DLD1 (cell line): ENCODE measurements at regions not wholly inside any gene's neighbourhood (a gene's known extent, or its start where the extent isn't known, plus 50 kb on each side); places are given as distances from the start of the nearest gene placed in this dataset.

Source experiments
- in situ Hi-C: cut with HindIII; loops from 2 replicates; pipeline ENCODE4 v1.10.0; 2017; ENCODE audit warnings: low sequenced_read_pairs

DNA sequence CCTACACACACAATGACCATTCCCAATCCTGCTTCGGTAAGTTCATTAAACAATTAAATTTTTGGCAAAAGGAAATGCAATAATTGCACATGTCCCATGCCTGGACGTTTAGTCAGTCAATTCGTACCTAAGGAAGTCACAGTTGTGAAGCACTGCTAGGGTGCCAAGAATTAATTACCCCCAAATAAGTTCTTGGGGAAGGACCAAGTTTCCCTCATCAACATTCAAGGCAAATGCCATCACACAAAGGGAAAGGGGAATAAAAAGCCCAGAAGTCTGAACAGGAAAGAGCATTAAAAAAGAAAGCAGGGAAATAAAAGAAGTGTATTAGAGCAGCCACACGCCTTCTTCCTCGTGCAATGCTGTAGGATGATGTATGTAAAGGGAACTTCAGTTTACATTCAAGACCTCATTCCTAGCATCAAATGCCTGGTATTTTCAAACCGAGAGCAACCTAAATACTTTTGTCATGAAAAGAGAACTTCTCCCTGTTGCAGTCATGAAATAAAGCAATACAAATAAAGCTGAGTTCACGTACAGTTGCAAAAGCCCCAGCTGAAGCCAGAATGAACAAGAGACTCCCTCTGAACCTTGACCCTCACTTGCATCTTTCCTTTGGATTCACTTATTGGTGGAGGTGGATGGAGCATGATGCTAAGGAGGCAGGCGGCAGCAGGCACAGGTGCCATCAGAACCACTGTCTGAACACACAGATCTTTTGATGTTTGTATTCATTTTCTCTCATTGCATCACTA is 124.0 kb upstream of the PPARGC1A start:
- in situ Hi-C loops = no loop called here

DNA sequence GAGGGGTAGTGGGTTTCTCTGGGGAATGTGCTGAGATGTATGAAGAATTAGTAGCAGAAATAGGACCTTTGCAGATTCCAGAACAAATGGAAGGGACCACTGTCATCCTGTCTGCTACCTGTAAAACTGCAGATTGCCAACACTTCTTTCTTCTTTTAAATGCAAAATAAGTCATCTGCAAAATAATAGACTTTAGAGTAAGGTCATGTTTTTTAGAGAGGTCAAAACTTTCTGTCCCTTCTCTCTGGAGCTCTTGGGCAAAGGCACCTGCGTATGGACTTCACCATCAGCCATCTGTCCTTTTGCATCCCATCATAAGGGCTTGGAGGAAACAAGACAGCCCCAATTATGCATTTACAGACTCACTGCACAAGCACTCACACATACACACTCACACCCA is 121.1 kb upstream of the PPARGC1A start:
- in situ Hi-C loops = no loop called here

DNA sequence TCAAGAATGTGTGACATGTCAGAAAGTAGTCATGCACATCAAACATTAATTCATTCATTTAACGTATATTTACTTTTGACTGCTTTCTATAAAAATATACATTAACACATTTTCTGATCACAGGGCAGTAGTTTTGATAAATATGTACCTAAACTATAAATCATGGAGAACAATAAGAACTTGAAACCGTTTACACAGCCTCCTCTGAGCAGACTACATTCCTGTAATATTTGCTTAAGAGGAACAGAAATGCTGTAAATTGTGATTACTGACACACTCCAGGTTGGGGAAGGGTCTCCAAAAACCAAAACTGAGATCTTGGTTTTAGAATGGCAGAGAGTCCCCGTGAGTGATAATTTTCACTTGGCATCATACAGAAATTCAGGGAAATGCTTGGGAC is 120.7 kb upstream of the PPARGC1A start:
- in situ Hi-C loops = no loop called here

DNA sequence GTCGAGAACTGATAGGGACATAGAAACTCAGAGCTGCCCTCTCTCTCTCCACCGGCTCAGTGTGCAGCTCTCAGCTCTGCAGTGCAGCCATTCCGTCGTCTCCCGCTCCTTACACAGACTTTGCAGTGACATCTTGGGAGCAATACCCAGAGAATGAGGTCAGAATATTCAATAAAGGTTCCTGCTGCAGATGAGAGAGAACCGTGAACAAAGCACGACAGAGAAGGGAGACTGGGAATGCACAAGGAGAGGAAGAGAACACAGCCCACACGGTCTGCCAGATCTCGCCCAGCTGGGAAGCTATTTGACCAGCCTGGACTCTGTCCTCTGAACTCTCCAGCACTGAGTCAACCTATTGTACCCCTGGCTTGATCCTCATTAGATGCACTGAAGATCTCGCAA is 118.0 kb upstream of the PPARGC1A start:
- in situ Hi-C loops = no loop called here

DNA sequence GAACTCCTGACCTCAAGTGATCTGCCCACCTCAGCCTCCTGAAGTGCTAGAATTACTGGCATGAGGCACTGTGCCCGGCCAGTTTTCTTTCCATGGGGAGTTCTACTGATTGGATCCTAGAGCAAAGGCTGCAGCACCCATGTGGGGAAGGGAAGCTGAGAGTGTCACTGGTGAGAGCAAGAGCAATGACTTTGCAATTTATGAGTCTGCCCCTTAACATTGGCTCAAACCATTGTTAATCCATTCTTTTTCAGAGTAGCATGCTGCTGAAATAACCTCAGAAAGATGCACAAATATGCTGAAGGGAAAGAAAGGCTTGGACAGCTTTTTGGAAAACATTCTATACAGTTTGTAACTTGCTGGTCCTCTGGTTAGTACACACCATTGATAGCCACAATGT is 116.4 kb upstream of the PPARGC1A start:
- in situ Hi-C loops = no loop called here

DNA sequence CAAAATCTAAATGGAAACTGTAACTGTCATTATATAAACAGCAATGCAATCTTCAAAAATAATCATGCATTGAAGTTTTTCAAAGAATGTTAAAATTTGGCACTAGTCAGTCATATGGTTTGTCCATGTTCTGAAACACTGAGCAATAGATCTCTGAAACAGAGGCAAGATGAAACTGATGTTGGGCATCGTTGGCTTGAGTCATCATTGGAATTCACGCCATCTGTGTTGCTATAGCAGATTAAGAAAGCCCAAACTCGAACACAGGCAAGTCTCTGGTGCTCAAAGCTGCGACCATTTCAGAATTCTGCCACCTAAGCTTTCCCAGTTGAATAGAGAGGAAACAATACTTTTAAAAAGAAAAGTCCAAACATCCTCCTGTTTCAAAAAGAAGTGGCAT is 114.1 kb upstream of the PPARGC1A start:
- in situ Hi-C loops = no loop called here

DNA sequence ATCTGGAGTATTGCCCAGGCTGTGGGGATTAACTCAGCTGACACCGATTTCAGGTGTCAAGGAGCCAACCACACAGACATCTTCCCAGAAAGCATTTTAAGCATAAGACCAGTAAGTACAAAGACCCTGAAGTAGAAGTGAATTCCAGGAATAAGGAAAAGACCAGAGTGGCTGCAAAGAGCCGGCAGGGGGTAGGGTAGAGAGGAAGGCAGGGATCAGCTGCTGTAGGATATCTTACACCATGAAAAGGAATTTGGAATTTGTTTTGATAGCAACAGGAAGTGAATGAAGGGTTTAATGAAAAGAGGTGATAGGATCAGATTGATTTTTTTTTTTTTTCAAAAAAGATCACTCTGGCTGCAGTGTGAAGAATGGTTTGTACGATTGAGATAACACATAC is 113.6 kb upstream of the PPARGC1A start:
- in situ Hi-C loops = no loop called here

DNA sequence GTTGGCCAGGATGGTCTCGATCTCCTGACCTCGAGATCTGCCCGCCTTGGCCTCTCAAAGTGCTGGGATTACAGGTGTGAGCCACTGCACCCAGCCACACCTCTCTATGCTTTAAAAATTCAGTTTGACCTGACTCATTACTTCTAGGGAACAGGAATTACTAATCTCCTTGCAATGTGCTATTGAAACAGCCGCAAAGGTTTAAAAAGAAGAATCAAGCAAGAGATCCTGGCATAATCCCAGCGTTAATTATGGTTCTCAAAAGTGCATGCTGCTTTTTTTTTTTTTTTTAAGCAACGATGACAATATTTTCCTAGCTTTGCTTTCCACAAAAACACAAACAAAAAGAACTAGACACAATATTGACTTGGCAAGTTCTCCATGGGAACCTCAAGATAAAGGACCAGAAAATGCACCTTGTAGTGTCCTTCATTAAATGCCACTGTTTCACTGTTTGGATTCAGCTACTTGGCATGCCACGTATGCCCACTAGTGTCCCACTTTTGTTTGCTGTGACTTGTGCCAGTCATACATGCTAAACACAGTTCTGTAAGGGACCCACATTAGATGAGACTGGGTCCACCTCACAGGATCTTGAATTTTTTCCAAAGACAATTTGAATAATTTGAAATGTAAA is 112.6 kb upstream of the PPARGC1A start:
- in situ Hi-C loops = no loop called here

DNA sequence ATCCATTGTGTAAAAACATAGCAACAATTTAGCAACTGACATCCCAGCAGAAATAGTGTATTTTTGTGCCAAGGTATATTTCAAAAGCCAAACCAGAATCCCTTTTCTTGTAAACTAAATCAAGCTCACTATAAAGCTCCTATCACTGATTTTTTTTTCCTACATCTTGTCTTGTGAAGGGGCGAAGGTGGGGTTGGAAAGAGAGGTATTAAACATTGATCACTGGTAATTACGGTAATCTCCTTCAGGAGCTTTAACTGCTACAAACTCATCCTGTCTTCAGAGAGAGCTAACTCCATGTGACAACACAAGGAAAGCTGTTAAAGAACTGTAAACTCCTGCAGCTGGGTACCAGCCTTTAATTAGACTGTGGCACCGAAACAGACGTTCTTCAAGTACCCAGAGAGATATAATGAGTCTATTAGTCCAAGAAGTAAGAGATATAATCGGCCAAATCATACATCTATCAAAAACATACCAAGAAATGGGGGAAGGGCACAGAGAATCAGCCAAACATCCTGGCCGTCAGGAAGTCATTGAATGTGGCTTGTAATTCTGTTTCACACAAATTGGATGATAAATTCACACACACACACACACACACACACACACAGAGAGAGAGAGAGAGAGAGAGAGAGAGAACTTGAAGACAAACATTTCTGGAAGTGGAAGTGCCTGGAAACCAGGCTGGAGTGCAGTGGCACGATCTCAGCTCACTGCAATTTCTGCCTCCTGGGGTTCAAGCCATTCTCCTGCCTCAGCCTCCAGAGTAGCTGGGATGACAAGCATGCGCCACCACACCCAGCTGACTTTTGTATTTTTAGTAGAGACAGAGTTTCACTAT is 111.9 kb upstream of the PPARGC1A start:
- in situ Hi-C loops = no loop called here

DNA sequence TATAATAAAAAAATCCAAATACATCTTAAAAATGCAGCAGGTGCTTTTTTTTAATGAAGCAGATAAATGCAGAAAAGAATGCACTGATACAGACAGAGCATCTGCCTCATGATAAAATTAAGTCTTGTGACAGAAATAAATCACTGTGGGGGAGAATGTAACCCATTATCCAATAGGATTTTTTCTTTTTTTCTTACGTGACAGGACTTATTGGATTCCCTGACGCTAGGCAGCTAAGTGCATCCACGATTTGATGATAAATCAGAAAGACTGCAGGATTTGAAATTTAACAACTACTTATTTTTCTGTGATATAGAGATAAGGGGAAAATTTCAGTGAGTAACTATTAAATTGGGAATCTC is 110.6 kb upstream of the PPARGC1A start:
- in situ Hi-C loops = no loop called here

DNA sequence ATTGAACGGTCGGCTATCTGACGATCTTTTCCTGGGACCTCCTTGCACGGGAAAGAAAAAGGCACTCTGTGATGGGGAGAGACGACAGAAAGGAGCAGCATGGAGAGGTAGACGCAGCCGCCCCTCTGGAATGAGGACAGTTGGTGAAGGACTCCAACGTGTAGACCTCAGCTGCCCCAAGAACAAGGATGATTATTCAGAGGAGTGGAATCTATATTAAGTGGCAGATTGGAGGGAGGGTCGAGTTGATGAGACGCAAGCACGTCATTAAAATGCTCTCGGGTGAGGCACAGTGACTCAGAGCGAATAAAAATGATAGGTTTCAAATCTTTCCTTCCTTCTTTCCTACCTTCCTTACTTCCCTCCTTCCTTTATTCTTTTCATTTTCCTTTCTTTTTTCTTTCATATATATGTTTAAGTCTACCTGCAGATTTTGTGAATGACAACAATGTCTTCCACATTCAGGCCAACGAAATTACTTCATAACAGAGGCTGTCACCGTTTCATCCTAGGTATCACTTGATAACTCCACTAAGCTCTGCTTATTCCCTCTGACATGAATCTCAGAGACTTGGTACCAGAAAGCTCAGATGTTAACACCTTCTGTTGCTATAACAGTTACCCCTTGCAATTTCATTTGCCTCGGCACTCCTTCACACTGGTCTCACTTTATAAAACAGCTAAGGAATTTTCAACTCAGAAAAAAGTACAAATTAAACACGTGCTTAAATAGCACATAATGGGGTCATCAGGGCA is 110.0 kb upstream of the PPARGC1A start:
- in situ Hi-C loops = no loop called here

DNA sequence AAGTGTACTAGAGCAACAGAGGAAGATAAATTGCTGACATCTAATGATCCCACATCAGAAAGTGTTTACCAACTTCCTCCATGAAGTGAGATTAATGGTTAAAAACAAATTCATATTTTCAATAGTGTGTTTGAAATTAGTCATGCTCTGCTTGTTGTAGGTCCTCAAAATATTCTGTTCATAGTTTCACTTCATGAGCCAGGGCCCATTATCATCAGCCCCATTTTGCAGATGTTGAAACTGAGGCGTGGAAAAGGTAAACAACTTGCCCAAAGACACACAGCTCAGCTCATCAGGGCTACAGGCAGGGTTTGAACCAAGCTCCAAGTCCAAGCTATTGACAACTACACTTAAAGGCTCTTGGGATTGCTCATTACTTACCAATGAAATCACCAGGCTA is 103.5 kb upstream of the PPARGC1A start:
- in situ Hi-C loops = no loop called here

DNA sequence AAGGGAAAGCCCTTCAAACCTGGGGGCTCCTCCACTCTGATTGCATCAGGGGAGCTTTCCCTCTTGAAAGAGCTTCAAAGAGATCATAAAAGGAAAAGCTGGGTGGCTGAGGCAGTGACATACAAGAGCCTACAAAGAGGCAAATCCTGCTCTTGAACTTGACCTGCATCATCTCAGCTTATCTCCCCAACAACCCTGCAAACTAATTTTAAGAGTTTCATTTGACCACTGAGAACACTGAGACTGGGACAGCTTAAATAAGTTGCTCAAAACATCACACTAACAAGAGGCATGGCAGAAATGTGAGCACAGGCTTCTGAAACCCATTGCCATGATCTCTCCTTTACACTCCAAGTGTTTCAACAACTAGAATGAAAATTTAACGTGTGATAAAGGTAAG is 101.6 kb upstream of the PPARGC1A start:
- in situ Hi-C loops = no loop called here

DNA sequence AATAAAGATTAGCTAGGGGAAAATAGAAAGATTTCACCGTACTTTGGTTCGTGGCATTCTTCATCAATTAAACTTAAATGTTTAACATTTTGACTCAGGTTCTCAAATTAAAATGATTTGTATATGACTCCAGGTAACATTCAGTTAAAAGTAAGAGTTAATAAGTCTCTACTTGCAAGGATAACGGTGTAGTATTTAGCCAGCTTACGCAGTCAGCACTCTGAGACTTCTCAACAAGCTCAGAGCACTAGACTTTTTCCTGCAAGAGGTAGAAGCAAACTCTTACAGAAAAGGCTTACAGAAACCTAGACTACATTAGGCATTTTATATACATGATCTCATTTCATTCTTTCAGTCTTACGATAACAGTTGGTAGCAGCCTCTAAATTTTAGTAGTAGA is 96.4 kb upstream of the PPARGC1A start:
- in situ Hi-C loops = no loop called here

DNA sequence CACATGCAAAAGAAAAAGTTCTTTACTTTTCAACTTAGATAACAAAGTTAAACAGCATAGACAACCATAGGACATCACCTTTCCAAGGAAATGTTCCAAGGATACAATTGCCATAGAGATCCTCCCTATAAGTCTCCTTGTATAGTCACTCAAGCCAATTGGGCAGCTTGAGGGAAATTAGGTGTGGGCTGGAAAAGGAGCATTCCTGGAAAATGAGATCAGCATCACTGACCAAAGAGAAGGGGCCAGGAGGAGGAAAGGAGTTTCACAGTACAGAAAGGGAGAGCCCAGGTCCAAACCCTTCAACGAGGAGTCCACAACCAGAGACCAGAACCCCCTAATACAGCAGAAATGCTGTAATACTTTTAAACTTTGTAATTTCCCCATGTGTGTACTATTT is 91.5 kb upstream of the PPARGC1A start:
- in situ Hi-C loops = no loop called here

DNA sequence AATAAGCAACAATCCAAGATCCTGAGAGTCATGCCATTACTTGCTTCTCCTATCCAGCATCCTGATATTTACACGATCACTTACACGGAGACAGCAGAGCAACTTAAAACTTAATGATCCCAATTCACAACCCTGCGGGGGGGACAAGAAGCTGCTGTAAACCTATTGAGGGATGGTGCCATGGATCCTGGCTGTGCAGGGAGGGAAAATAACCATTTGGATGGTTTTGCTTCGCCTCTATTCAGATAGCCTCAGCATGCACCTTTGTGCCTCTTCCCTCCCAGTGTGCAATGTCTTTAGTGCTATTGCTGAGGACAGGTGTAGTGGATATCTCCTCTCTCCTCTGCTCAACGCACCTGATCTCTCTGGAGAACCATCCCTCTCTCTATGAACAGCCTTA is 89.7 kb upstream of the PPARGC1A start:
- in situ Hi-C loops = no loop called here

DNA sequence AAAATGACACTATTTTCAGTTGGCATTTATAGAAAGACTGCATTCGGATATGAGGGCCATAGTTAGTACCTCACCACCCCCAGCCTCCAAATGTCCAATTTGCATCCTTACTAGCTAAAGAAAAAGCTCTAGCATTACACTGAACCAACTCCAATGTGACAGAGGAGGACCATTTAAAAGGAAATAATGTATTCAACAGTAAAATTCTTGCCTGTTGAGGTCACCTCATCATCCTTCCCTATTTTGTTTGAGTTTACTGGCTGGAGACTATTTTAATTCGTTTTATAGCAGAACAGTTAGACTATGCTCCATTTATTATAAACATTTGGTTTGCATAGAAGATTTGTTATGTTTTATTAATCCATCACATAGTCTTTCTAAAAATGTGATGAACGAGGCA is 88.2 kb upstream of the PPARGC1A start:
- in situ Hi-C loops = no loop called here

DNA sequence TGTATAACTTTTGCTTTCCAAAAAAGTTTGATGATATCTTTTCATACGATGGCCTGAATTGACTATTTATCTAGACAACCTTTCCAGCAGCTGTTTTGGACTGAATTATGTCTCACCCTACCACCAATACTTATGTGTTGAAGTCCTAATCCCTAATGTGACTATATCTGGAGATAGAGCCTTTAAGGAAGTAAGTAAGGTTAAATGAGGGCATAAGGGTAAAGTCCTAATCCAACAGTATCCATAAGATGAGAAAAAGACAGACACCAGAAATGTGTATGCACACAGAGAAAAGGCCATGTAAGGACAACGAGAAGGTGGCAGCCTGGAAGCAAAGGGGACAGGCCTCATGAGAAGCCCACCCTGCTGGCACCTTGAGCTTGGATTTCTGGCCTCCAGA is 86.6 kb upstream of the PPARGC1A start:
- in situ Hi-C loops = no loop called here

DNA sequence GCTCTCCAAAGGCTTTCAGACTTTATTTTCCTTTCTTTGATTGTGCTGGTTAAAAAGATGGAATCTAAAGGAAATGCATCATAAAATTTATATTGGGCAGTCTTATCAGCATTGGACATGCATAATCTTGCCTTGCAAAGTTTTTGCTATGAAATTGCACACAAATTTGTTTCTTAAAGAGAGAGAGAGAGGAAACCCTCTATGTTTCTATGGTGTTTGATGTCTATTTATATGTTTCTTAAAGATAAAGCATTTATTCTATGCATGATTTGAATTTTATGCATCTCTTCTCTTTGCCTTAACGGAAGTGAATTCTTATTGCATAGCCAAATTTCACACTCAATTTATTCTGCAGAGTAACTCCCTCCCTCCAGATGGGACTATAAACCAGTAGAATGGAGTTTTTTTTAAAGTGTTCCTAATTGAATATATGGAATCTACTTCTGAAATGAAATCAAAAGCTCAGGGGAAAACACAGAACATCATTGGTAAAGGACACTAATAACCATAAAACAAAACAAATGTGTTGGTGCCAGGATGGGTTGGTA is 83.5 kb upstream of the PPARGC1A start:
- in situ Hi-C loops = no loop called here

DNA sequence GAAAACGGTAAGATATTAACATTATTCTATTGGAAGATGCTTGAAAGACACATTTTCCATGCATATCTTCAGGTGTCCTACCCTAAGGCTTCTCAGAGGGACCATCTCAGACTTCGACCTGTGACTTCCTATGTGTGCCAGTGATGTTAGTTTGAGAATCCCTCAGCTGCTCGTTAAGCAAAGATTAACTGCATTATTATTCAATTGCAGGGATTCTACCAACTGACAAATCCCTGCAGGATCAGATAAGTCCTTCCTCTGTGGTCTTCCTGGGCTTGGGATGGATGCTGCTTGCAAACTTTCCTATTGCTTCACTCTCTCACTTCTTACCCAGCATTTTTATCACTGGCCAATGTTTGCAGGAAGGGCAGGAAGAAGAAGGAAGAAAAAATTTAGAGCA is 83.0 kb upstream of the PPARGC1A start:
- in situ Hi-C loops = no loop called here

DNA sequence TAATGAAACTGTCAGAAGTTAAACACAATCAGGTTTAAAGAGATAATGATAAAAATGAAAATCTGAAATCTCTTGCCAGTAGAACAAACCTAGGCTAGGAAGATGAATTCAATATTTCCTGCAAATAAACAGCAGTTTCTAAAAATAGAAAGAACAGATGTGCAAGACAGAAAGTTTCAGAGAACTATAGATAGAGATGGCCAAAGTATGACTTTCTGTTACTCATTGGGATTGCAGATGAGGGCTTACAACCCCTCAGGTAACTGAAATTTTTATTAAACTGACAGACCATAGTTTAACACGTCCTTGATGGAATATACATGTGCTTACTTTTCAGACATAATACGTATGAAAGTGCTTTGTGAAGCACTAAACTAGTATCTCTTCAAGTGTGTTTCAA is 82.3 kb upstream of the PPARGC1A start:
- in situ Hi-C loops = no loop called here
